ENCODE measurements at regions not wholly inside any gene's neighbourhood (a gene's known extent, or its start where the extent isn't known, plus 50 kb on each side); places are given as distances from the start of the nearest gene placed in this dataset.

- DNase-seq = no peak
Measured at GRCh38 chr2:199707593-199708185, 143.3 kb downstream of the FTCDNL1 start.

DNA sequence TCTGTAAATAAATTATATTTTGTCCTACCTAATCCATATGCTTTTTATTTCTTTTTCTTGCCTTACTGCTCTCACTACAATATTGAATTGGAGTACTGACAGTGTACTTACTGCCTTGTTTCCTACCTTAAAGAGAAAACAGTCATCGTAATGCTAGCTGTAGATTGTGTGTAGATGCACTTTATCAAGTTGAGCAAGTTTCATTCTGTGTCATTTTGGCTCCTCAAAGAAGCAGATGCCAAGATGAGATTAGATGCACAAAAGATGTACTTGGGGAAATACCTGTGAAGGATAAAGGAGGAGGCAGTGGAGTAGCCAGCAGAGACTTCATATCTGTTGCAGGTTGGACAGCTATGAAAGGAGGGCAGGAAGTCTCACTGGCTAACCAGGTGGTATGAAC, 145.5 kb downstream of the FTCDNL1 start:
- no peak for DNase-seq

DNA sequence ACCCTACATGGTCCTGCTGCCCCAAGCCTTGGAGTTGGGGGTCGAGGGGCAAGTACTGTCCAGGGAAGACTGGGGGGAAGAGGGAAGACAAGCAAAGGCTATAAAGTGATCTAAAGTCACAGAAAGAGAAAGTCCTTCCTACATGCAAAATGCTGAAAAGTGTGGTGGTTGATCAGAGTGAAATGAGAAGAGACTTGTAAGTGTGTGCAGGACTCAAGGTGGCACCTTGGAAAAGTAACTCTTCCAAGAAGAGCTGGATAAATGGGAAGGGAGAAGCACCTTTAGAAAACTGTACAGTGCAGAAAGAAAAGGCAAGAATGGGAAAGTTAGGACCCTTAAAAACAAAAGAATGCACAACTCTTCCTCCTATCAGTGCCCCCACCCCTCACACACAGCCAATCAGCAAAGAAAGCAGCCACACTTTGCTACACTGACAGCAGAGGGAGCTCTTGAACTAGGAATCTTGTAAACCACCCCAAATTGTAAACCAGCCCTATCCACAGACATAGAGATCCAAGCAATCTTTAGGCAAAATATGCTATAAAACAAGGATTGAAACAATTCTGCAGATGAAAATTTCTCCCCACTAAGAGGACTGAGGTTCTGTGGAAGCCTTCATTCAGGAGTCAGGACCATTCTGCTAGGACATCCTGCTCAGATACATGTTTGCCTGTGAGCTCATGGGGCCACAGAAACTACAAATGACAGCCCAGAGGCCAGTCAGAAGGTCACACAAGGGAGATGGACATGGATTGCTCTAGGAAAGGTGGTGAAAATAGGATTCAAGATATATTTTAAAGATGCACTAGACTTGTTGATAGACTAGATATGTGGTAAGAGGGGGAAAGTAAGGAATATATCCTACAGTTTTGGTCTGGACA, 146.4 kb downstream of the FTCDNL1 start:
- DNase-seq = peak; percentile 11 to 26

GRCh38 chr2:199703199-199703598, 147.8 kb downstream of the FTCDNL1 start:
- DNase-seq = no peak

GRCh38 chr2:199697469-199697868, 153.5 kb downstream of the FTCDNL1 start:
- no peak for DNase-seq

DNA sequence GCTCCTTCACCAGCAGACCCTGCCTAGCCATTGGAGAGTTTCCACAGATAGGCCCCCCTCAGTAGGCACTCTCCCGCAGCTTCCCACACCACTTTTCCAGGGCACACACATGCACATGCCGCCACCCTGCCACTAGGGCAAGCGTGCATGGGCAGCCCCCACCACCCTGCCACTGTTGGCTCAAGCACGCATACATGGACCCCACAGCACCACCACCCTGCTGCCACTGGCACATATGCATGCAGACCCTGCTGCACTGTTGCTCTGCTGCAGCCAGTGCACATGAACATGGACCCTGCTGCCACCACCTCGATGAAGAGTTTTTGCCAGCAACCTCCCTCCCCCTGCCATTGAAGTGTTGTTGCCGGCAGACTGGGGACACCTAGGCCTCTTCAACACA, 154.9 kb downstream of the FTCDNL1 start:
- no peak for DNase-seq

DNA sequence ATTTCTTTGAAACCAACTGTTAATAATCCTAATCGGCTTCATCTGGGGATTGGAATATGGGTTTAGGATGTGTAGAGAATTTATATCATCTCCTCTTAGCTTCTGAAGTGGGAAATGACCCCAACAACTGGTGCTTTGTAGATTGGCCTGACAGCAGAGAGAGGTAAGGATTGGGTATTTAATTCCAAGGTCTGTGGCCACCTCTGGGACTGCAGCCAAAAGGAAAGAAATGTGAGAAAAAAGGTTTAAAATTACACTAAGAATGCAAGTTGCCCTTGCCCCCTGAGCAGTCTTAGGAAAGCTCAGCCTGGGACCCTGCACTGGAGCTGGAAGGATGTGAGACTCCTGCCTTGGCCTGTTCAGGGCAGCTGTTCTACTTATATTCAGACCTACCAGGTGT, 157.1 kb downstream of the FTCDNL1 start:
- no peak for DNase-seq

GRCh38 chr2:199692489-199692888, 158.5 kb downstream of the FTCDNL1 start:
- DNase-seq = no peak

- no peak for DNase-seq
Measured at GRCh38 chr2:199690225-199690624, 160.8 kb downstream of the FTCDNL1 start.

- DNase-seq = no peak
Measured at GRCh38 chr2:199685669-199686068, 165.3 kb downstream of the FTCDNL1 start.

DNA sequence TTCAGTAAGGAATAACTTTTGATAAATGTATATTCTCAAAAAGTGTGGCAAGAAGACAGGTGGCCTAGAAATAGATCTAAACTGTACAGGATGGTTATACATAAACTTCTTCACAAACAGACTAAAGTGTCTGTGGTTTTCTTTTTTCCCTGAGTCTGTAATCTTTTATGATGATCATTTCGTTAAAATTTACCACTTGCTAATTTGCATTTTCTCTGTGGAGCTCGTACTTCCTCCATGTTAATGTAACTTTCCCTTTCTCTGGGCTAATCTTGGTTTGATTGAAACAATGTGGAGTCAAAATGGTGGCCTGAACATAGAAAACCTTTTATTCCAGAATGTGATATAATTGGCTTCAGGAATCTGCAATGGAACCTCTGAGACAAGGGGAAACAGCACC, 166.2 kb downstream of the FTCDNL1 start:
- DNase-seq = no peak

- DNase-seq = no peak
Measured at GRCh38 chr2:199684168-199684567, 166.8 kb downstream of the FTCDNL1 start.

GRCh38 chr2:199682001-199682400, 169.0 kb downstream of the FTCDNL1 start:
- no peak for DNase-seq

DNA sequence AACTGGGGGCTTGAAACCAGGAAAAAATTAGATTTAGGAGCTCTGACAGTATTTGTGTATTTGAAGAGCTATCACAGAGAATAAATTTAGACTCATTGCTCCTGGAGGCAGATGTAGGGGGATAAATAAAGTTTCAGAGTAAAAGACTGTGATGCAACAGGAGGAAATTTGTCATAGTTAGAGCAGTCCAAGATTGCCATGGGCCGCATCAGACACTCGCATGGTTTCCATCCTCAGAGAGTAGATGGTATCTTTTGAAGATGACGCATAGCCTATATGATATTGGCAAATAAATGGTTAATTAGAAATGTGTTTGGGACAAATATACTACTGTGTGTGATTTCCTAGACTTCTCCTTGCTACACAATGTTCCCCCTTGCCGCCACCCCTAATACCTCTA, 170.5 kb downstream of the FTCDNL1 start:
- no peak for DNase-seq

- DNase-seq = no peak
Measured at GRCh38 chr2:199679883-199680282, 171.1 kb downstream of the FTCDNL1 start.

- no peak for DNase-seq
Measured at GRCh38 chr2:199677881-199678280, 173.1 kb downstream of the FTCDNL1 start.

- no peak for DNase-seq
Measured at GRCh38 chr2:199668645-199669044, 182.3 kb downstream of the FTCDNL1 start.

GRCh38 chr2:199663157-199663556, 187.8 kb downstream of the FTCDNL1 start:
- DNase-seq = no peak

DNA sequence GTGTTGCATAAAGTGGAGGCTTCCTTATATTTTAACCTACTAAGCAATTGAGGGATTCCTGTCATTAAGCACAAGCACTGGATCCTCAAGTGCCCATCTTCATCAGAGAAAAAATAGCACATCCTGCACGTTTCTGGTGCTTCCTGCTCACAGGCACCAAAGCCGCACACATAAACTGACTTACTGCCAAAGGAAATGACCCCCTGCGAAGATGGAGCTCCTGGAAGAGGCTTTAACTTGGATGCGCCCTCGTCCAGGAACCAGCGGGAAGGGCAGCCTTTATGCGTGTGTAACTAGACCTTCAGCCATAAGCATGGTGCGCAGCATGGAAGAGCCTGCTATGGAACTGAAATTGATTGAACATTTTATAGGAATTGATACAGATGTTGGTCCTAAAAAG, 188.7 kb downstream of the FTCDNL1 start:
- no peak for DNase-seq

- DNase-seq = no peak
Measured at GRCh38 chr2:199660167-199660566, 190.8 kb downstream of the FTCDNL1 start.

- DNase-seq = no peak
Measured at GRCh38 chr2:199659207-199659606, 191.8 kb downstream of the FTCDNL1 start.

DNA sequence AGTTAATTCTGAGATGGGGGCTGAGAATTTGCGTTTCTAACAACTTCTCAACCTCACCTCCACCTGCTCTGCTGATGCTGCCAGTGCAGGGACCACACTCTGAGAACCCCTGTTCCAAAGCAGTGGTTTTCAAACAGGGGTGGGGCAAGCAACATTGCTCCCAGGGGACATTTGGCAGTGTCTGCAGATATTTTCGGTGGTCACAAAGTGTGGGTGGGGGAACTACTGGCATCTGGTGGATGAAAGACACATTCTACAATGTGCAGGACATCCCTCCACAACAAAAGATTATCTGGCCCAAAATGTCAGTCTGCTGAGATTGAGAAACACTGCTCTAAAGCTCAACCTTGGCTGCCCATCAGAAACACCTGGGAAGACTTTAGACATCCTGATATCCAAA, 188.7 kb upstream of the SATB2 start:
- no peak for DNase-seq

DNA sequence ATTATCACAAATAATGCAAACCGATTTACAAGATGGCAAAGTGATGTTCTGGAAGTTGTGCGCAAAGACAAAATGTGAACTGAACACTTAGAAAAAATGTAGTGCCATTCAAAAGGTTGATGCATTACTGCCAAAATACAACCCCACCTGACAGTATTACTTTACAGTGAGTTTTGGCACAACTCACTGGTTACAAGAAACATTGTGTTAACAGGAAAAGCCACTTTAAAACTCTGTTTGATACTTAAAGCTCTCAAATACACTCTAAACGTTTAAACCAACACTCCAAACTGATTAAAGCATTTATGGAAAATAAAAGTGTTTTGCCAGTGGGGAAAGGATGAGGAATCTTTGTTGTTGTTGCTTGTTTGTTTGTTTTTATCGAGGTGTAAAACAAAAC, 173.4 kb upstream of the SATB2 start:
- DNase-seq = no peak

GRCh38 chr2:199629301-199629700, 171.6 kb upstream of the SATB2 start:
- DNase-seq = no peak

- DNase-seq = no peak
Measured at GRCh38 chr2:199627417-199627816, 169.7 kb upstream of the SATB2 start.
